H1 (cell line): ENCODE measurements at regions not wholly inside any gene's neighbourhood (a gene's known extent, or its start where the extent isn't known, plus 50 kb on each side); places are given as distances from the start of the nearest gene placed in this dataset.

Experiments used
- CTCF ChIA-PET: fragments of 300-600 bp; sonication (Branson Sonifier 250); formaldehyde crosslinking; loops from one replicate; lab custom pipeline; 2021; ENCODE audit not compliant: partially characterized antibody; lab: Charles Lee
- POLR2A ChIA-PET: fragments of 300-600 bp; sonication (Branson Sonifier 250); formaldehyde crosslinking; loops from one replicate; lab custom pipeline; 2021; ENCODE audit warnings: inconsistent platforms; ENCODE audit not compliant: partially characterized antibody; lab: Charles Lee
- DNase-seq, 2 experiments: peaks; one replicate each; pipeline versions ENCODE4 v3.0.0 to v3.0.0-alpha.2; 2010 to 2022; ENCODE audit warnings: low spot score in 2 of 2, low read depth in 1 of 2, mixed read lengths in 1 of 2
- FAIRE-seq: peaks from 2 replicates; lab custom pipeline; 2011; peaks lifted over from hg19 to GRCh38; lab: Jason Lieb, UNC
- H2AFZ ChIP-seq: 2 replicates; pipeline ENCODE4 v1.8.1; 2012; ENCODE audit warnings: low read length, inconsistent platforms
- H2AK5ac ChIP-seq: 2 replicates; pipeline ENCODE4 v1.6.1; 2013; ENCODE audit warnings: low read depth, low read length
- H2BK120ac ChIP-seq: replicated peaks from 2 replicates; pipeline ENCODE3; 2013; ENCODE audit warnings: low read depth, low read length, inconsistent platforms
- H2BK12ac ChIP-seq: 2 replicates; pipeline ENCODE4 v1.6.1; 2013; ENCODE audit warnings: low read depth, low read length
- H2BK15ac ChIP-seq: 2 replicates; pipeline ENCODE4 v1.6.1; 2013; ENCODE audit warnings: low read length
- H2BK20ac ChIP-seq: 2 replicates; pipeline ENCODE4 v1.6.1; 2013; ENCODE audit warnings: low read length
- H2BK5ac ChIP-seq: 2 replicates; pipeline ENCODE4 v1.6.1; 2013; ENCODE audit warnings: low read depth, low read length
- H3K14ac ChIP-seq: 2 replicates; pipeline ENCODE4 v1.6.1; 2013; ENCODE audit warnings: inconsistent platforms; ENCODE audit not compliant: insufficient read length
- H3K18ac ChIP-seq: 2 replicates; pipeline ENCODE4 v1.6.1; 2013; ENCODE audit warnings: low read length; ENCODE audit errors: extremely low read depth
- H3K23ac ChIP-seq: 2 replicates; pipeline ENCODE4 v1.6.1; 2013; ENCODE audit warnings: inconsistent platforms; ENCODE audit not compliant: insufficient read length
- H3K23me2 ChIP-seq: 2 replicates; pipeline ENCODE4 v1.6.1; 2013; ENCODE audit warnings: low read depth, low read length
- H3K27ac ChIP-seq: 2 replicates; pipeline ENCODE4 v1.6.1; 2011; ENCODE audit warnings: low read depth, low read length, inconsistent platforms
- H3K27me3 ChIP-seq, 4 experiments: replicated peaks in 1 of 4; 1 replicate in 1 of 4; 2 replicates in 3 of 4; pipeline versions ENCODE4 v1.6.1 to v1.8.1; 2011 to 2013; ENCODE audit warnings: low read length in 3 of 4, mild to moderate bottlenecking in 3 of 4, inconsistent platforms in 2 of 4, mixed read lengths in 2 of 4, moderate library complexity in 1 of 4; ENCODE audit not compliant: control insufficient read depth in 3 of 4, insufficient read depth in 3 of 4; ENCODE audit errors: extremely low read depth in 1 of 4
- H3K36me3 ChIP-seq, 4 experiments: 2 replicates each; pipeline versions ENCODE4 v1.6.1 to v1.8.1; 2011 to 2013; ENCODE audit warnings: mild to moderate bottlenecking in 4 of 4, low read length in 3 of 4, moderate library complexity in 2 of 4, control low read depth in 1 of 4, inconsistent platforms in 1 of 4; ENCODE audit not compliant: insufficient read depth in 4 of 4, control insufficient read depth in 2 of 4
- H3K4ac ChIP-seq: replicated peaks from 2 replicates; pipeline ENCODE3; 2013; ENCODE audit warnings: low read length, low read depth, mixed read lengths, inconsistent platforms; ENCODE audit not compliant: insufficient read length
- H3K4me1 ChIP-seq, 4 experiments: replicated peaks in 1 of 4; 1 replicate in 1 of 4; 2 replicates in 3 of 4; pipeline versions ENCODE4 v1.6.1 to v1.8.1; 2011 to 2013; ENCODE audit warnings: low read length in 3 of 4, inconsistent platforms in 2 of 4, mixed read lengths in 1 of 4; ENCODE audit not compliant: insufficient read depth in 4 of 4, control insufficient read depth in 3 of 4
- H3K4me2 ChIP-seq, 2 experiments: 2 replicates each; pipeline versions ENCODE4 v1.6.1 to v1.8.1; 2011 to 2013; ENCODE audit warnings: low read depth in 2 of 2, low read length in 2 of 2, control low read depth in 1 of 2, inconsistent platforms in 1 of 2, mild to moderate bottlenecking in 1 of 2; ENCODE audit not compliant: insufficient read depth in 1 of 2
- H3K4me3 ChIP-seq, 4 experiments: fragments of 200-600, 300-600 bp in 1 of 4; sonication (generic), shearing (Covaris generic), sonication (Bioruptor Twin) in 1 of 4; 2 replicates each; pipeline versions ENCODE4 v1.5.1 to v1.8.1; 2011 to 2016; ENCODE audit warnings: low read length in 4 of 4, low read depth in 3 of 4, control low read depth in 2 of 4, inconsistent platforms in 2 of 4, mild to moderate bottlenecking in 2 of 4, mixed read lengths in 1 of 4, moderate library complexity in 1 of 4; ENCODE audit not compliant: insufficient read depth in 2 of 4; ENCODE audit errors: extremely low read depth in 1 of 4
- H3K56ac ChIP-seq: replicated peaks from 2 replicates; pipeline ENCODE3; 2013; ENCODE audit warnings: low read depth, mild to moderate bottlenecking, mixed read lengths, low read length, inconsistent platforms; ENCODE audit not compliant: insufficient read length
- H3K79me1 ChIP-seq: 2 replicates; pipeline ENCODE4 v1.6.1; 2013; ENCODE audit warnings: low read depth, low read length, control low read depth
- H3K79me2 ChIP-seq, 2 experiments: 2 replicates each; pipeline versions ENCODE4 v1.6.1 to v1.8.1; 2012 to 2013; ENCODE audit warnings: low read length in 2 of 2, mild to moderate bottlenecking in 2 of 2, inconsistent platforms in 1 of 2; ENCODE audit not compliant: insufficient read depth in 2 of 2, control insufficient read depth in 1 of 2
- H3K9ac ChIP-seq, 4 experiments: replicated peaks in 1 of 4; 1 replicate in 1 of 4; 2 replicates in 3 of 4; pipeline versions ENCODE4 v1.6.1 to v1.8.1; 2011 to 2013; ENCODE audit warnings: low read depth in 3 of 4, low read length in 3 of 4, control low read depth in 2 of 4, mild to moderate bottlenecking in 2 of 4, moderate library complexity in 2 of 4, inconsistent platforms in 1 of 4; ENCODE audit errors: extremely low read depth in 1 of 4
- H3K9me3 ChIP-seq, 2 experiments: 2 replicates each; pipeline versions ENCODE4 v1.6.1 to v1.8.1; 2012 to 2013; ENCODE audit warnings: mild to moderate bottlenecking in 2 of 2, moderate library complexity in 2 of 2, control low read depth in 1 of 2, inconsistent platforms in 1 of 2, low read depth in 1 of 2, low read length in 1 of 2, mixed read lengths in 1 of 2; ENCODE audit not compliant: insufficient read depth in 2 of 2
- H4K20me1 ChIP-seq, 2 experiments: replicated peaks in 1 of 2; 2 replicates each; pipeline versions ENCODE3 to v1.8.1; 2011 to 2013; ENCODE audit warnings: inconsistent platforms in 2 of 2, low read length in 2 of 2, mild to moderate bottlenecking in 1 of 2; ENCODE audit not compliant: insufficient read depth in 2 of 2, control insufficient read depth in 1 of 2
- H4K5ac ChIP-seq: 2 replicates; pipeline ENCODE4 v1.6.1; 2013; ENCODE audit warnings: low read length, low read depth, mixed read lengths, inconsistent platforms; ENCODE audit not compliant: insufficient read length
- H4K8ac ChIP-seq: 2 replicates; pipeline ENCODE4 v1.8.0; 2013; ENCODE audit warnings: mild to moderate bottlenecking, moderate library complexity, low read length, inconsistent platforms; ENCODE audit not compliant: insufficient read depth; ENCODE audit errors: extremely low read depth
- H4K91ac ChIP-seq: replicated peaks from 2 replicates; pipeline ENCODE3; 2013; ENCODE audit warnings: low read length, mixed read lengths, inconsistent platforms; ENCODE audit not compliant: insufficient read length
- CBX5 ChIP-seq: fragments of 300-800, 300-1000 bp; sonication (generic); IDR thresholded peaks from 2 replicates; pipeline ENCODE4 v1.7.1; 2016; ENCODE audit warnings: antibody characterized with exemption, low read length, low read depth
- CHD1 ChIP-seq: IDR thresholded peaks from 2 replicates; pipeline ENCODE4 v1.6.1; 2012; ENCODE audit warnings: low read depth, low read length, improper control_type of control experiment
- CTBP2 ChIP-seq: IDR thresholded peaks from 2 replicates; pipeline ENCODE4 v1.7.0; 2011; ENCODE audit warnings: borderline replicate concordance, mild to moderate bottlenecking, moderate library complexity, mixed read lengths, low read length; ENCODE audit not compliant: insufficient read depth, insufficient read length
- EP300 ChIP-seq, 2 experiments: IDR thresholded peaks; 1 replicate in 1 of 2; 2 replicates in 1 of 2; pipeline ENCODE4 v1.6.1; 2011 to 2012; ENCODE audit warnings: low read depth in 2 of 2, low read length in 2 of 2, mild to moderate bottlenecking in 2 of 2, borderline replicate concordance in 1 of 2, inconsistent platforms in 1 of 2, moderate library complexity in 1 of 2
- KDM5A ChIP-seq: fragments of 200-600 bp; IDR thresholded peaks from 2 replicates; pipeline ENCODE4 v1.7.1; 2012; ENCODE audit warnings: mild to moderate bottlenecking, low read length, inconsistent platforms, mixed read lengths
- PHF8 ChIP-seq: fragments of 200-600 bp; sonication (generic); conservative IDR thresholded peaks from 2 replicates; pipeline ENCODE4 v1.7.1; 2012; ENCODE audit warnings: low read depth, mild to moderate bottlenecking, inconsistent platforms, low read length, moderate library complexity
- RAD21 ChIP-seq, 2 experiments: IDR thresholded peaks in 1 of 2; conservative IDR thresholded peaks in 1 of 2; 2 replicates each; pipeline ENCODE4 v1.6.1; 2011; ENCODE audit warnings: low read depth in 2 of 2, low read length in 2 of 2, improper control_type of control experiment in 1 of 2, inconsistent platforms in 1 of 2, mild to moderate bottlenecking in 1 of 2, moderate library complexity in 1 of 2
- SP1 ChIP-seq: IDR thresholded peaks from 2 replicates; pipeline ENCODE4 v1.6.1; 2011; ENCODE audit warnings: low read depth, low read length
- TAF1 ChIP-seq: IDR thresholded peaks from 2 replicates; pipeline ENCODE4 v1.6.1; 2011; ENCODE audit warnings: mild to moderate bottlenecking, low read depth, low read length
- ZNF274 ChIP-seq: IDR thresholded peaks from 2 replicates; pipeline ENCODE4 v1.7.0; 2012; ENCODE audit warnings: low read length, borderline replicate concordance; ENCODE audit errors: extremely low read depth

DNA sequence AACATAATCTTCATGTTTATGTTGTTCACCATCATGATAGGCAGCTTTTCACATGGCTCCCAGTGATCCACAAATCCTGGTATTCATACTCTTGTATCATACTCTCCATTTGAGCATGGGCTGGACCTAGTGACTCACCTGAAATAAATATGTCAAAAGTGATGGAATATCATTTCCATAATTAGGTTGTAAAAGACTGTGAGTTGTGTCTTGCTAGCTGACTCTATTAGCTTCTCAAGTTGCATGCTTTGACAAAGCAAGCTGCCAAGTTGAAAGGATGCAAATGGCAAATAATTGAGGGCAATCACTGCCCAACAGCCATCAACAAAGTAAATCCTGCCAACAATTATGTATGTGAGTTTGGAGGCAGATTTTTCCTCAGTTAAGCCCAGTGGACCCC lies 300.4 kb downstream of the AHR start:
- H4K5ac ChIP-seq = no peak overlapping the region
- H3K4me2 ChIP-seq = no peak overlapping the region
- no peak overlapping the region for H3K4me3 ChIP-seq
- no peak overlapping the region for H3K14ac ChIP-seq
- no peak for TF ChIP-seq CTBP2
- no peak for TF ChIP-seq PHF8
- no peak for TF ChIP-seq EP300 (IDR thresholded peaks at IDR 0.05; ENCODE audit: borderline replicate concordance in 1 of 2, low read depth in 2 of 2, low read length in 2 of 2)
- no peak for TF ChIP-seq CBX5
- no peak for TF ChIP-seq TAF1
- TF ChIP-seq KDM5A = no peak
- TF ChIP-seq SP1 = no peak
- TF ChIP-seq CHD1 = no peak
- no peak for TF ChIP-seq RAD21 (IDR thresholded peaks at IDR 0.05 in 1 of 2, conservative IDR thresholded peaks at IDR 0.05 in 1 of 2; ENCODE audit: low read depth in 2 of 2, low read length in 2 of 2)
- TF ChIP-seq ZNF274 = no peak
- 0 out of 4 replicates have a peak, but pooled peaks cover 0 to 3% of the 10 kb centered on the region in 2 experiments for H3K9me3 ChIP-seq
- no peak overlapping the region for H2AFZ ChIP-seq
- no peak overlapping the region for H4K8ac ChIP-seq
- H2AK5ac ChIP-seq = no peak overlapping the region
- no peak overlapping the region for H2BK20ac ChIP-seq
- ChIA-PET POLR2A (no interaction called here), CTCF (interaction anchor here (0.6 to 1.5 kb wide), 2 partner anchors 42 to 78 kb away, joined by 3 to 4 read pairs; no protein-coding TSS in a partner anchor)
- no peak overlapping the region for H3K18ac ChIP-seq
- no peaks in the 10 kb centered on the region for H3K4me1 ChIP-seq
- no peak overlapping the region for H2BK15ac ChIP-seq
- no peak overlapping the region for H3K4ac ChIP-seq
- H3K23me2 ChIP-seq = no peaks in the 10 kb centered on the region
- no peaks in the 10 kb centered on the region; a peak in 1 of 8 replicates for H3K36me3 ChIP-seq
- no peaks in the 10 kb centered on the region for H3K79me2 ChIP-seq
- no peak for DNase-seq
- no peak overlapping the region for H3K56ac ChIP-seq
- H2BK12ac ChIP-seq = no peak overlapping the region
- no peak overlapping the region for H3K23ac ChIP-seq
- no peaks in the 10 kb centered on the region for H3K27me3 ChIP-seq
- H3K79me1 ChIP-seq = no peaks in the 10 kb centered on the region
- no peak overlapping the region for H4K91ac ChIP-seq
- no peak overlapping the region for H3K9ac ChIP-seq
- H4K20me1 ChIP-seq = no peaks in the 10 kb centered on the region
- H2BK5ac ChIP-seq = no peak overlapping the region
- no peak overlapping the region for H3K27ac ChIP-seq
- H2BK120ac ChIP-seq = no peak overlapping the region
- no peak for FAIRE-seq
